ENCODE measurements at regions not wholly inside any gene's neighbourhood (a gene's known extent, or its start where the extent isn't known, plus 50 kb on each side); places are given as distances from the start of the nearest gene placed in this dataset.

DNA sequence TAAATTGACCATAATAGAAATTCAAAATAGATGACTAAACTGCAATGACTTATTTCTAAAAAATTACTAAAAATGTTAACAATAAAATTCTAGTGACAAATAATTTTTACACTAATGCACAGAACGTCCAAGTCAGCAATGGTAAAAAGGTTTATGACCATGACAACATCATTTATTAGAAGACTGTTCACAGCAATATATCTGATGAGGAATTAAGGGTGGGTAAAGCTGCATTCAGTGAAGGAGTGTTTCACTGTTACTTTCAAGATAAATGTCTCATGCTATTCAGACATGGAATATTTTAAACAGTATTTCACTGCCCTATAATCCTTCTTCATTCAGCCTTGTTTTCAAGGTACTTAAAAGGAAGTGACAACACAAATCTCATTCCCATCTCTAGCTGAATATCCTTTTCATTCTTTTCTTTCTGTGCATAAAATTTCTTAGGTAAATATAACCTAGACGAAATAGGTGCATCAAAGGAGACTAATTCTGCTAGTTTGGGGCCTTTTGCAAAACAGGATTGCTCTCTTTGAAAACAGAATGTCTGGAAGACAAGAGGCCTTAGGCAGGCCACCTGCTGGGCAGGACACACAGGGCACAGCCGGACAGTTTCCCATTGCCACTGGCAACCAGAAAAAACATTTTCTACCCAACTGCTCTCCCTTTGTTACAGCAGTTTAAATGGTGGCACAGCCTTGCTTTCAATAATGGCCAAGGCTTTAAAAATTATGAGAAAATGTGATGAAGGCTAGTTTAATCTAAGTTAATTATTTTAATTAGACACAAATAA is 600.3 kb downstream of the SPRY1 start:
- DNase-seq (no peak), ATAC-seq (ENCODE audit: poor library complexity) (no peak)
- intact Hi-C loops (cut with DNase I): no loop called here

- peak; percentile 48 for ATAC-seq (ENCODE audit: poor library complexity)
- intact Hi-C loops (cut with DNase I): no loop called here
Measured at GRCh38 chr4:123997776-123998449, 601.3 kb downstream of the SPRY1 start.

DNA sequence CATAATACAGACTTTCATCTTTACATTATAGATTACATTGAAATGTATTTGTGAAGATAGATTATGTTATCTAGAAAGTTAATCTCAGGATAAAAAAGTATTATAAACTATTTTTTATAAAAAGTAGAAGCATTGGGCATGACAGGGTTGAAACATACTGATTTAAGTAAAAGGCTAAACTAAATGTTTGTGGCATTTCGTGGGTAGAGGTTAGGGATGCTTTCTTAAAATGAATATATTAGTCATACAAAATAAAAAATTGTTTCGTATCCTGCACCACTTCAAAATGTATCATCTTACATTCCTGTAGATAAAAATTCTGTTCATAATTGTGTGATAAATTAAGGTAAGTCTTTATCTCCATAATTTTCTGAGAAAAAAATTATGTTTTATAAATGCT is 603.6 kb downstream of the SPRY1 start:
- intact Hi-C loops (cut with DNase I): no loop called here
- DNase-seq: no peak
- ATAC-seq (ENCODE audit: poor library complexity): no peak

More at GRCh38 chr4:123997776-123998449, 601.3 kb downstream of the SPRY1 start:
- no peak for DNase-seq

DNA sequence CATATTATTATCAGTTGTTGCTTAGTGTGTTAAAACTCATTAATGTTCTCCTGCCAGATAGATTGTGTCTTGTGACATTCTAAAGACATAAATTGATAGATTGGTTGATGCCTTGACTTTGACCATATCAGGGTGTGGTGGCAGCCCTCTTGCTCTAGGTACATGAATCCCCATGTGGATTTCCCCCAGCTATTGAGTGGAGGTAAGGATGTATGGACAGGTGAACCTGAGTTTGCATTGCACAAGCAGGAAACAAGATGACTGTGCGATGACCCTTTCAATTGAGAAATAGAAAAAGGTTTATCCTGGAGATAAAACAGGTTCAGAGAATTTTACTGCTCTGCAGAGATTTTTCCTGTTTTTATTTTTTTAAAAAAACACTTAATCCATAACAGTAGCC is 619.2 kb downstream of the SPRY1 start:
- ATAC-seq (ENCODE audit: poor library complexity): no peak
- intact Hi-C loops (cut with DNase I): no loop called here

GRCh38 chr4:124017185-124017785 is 620.7 kb downstream of the SPRY1 start:
- ATAC-seq (ENCODE audit: poor library complexity): no peak
- intact Hi-C loops (cut with DNase I): no loop called here
- DNase-seq: no peak

More for the DNA sequence above, 619.2 kb downstream of the SPRY1 start:
- DNase-seq: no peak

DNA sequence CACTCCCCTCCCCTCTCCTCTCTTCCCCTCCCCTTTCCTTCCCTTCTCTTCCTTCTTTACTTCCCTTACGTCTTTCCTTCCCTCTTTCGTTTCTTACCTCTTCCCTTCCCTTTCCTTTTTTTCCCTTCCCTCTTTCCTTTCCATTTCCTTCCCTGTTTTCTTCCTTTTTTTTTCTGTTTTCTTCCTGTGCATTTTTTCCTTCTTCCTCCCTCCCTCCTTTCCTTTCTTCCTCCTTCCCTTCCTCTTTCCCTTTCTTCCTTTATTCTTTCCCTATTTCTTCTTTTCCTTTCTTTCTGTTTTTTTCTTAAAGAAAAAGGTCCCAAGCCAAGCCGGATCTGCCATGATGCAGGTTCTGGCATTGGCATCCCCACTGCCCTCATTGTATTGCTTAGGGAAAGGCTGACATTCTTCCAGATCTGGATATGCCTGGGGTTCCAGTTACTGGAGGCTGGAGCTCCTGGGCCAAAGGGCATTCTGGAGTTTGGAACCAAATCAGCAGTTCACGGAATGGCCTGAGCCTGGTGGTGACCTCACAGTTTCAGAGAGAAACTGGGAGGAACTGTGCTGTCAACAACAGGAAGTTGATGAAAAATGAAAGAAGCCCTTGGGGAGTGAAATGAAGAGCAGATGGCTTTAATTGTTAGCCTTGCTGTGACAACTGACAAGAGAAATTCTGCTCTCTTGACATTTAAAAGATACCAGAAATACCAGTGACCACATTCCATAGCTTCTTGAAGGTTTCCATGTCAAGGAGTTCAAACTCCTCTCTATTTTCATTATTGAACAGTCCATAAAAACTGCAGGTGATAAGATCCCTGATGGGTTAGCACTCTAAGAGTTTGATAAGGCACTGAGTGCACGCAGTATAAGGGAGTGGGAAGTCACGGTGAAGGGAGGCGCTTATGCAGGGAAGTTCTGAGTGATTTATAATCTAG is 622.1 kb downstream of the SPRY1 start:
- ATAC-seq (ENCODE audit: poor library complexity): peak; percentile 94
- DNase-seq: peak; percentile 73
- intact Hi-C loops (cut with DNase I): no loop called here

- ATAC-seq (ENCODE audit: poor library complexity): peak; percentile 53
- no peak for DNase-seq
- intact Hi-C loops (cut with DNase I): no loop called here
Measured at GRCh38 chr4:124019749-124020549, 623.4 kb downstream of the SPRY1 start.

DNA sequence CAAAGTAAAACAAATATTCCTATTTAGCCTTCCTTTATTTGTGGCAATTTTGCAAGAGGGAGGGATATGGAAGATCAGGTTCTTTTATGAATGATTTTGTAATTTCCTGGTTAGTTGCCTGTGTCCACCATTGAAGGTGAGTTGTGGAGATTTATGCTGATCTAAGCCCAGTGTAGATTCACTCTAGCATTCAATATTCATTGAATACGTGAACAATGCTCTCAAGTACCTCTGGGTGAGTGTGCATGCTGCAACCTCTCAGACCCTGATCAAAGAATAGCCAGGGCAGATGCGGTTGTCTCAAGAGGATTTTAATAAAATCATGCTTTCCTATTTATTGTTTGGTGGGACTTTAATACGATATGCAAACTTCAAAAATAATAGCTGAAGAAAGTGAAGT is 628.4 kb downstream of the SPRY1 start:
- no peak for DNase-seq
- intact Hi-C loops (cut with DNase I): no loop called here
- ATAC-seq (ENCODE audit: poor library complexity): no peak

DNA sequence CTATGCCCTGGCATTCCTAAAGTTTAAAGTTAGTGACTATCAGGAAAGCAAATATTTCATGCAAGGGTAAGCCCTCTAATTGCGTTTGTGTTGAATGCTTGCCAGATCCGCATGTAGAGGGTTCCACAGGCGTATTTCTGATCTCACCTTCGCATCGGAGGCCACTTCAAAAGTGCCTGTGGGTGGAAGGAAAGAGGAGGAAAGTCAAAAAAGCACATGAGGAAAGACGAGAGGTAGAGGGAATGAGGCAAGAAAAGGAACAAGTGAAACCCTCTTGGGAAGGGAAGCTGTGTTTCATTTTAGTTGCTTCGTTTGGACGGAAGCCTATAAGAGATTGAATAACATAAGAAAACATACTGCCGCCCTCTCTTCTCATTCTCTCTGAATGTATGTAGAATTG is 628.8 kb downstream of the SPRY1 start:
- DNase-seq (no peak), ATAC-seq (ENCODE audit: poor library complexity) (no peak)
- intact Hi-C loops (cut with DNase I): no loop called here

DNA sequence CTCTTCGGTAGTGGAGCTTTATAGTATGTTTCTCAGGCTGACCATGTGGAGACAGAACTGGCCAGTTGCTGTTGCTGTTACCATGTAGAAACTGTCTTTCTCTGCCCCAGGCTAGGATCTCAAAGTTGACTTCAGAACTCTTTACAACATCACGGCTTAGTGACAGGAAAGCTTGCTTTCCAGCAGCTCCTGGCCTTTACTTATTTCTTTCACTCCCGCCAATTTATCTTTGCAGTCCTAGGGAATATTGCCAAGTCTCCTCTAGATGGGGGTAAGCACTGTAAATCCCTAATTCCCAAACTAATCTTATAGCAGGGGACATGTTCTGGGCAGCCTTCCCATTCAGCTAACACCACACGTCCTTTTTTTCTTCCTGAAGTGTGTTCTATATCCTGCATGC is 631.6 kb downstream of the SPRY1 start:
- intact Hi-C loops (cut with DNase I): no loop called here
- ATAC-seq (ENCODE audit: poor library complexity): peak; percentile 45
- DNase-seq: no peak

DNA sequence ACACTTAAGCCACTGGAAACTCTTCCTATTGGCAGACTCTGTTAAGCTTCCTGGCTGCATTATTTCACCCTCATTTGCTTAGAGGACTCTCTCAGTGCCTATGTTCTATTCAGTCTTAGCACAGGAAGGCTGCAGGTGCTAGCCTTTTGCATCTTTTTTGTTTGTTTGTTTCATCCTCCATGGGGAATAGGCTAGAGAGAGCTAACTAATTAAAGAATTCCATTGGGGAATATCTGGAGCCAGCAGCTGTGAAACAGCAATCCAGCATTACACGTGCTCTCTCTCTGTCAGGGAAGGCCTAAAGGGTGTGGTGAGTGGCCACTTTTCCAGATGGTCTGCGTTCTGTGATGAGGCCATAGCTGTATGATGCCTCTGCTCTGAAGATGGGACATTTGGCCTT is 633.6 kb downstream of the SPRY1 start:
- DNase-seq: peak; percentile 52
- intact Hi-C loops (cut with DNase I): no loop called here

DNA sequence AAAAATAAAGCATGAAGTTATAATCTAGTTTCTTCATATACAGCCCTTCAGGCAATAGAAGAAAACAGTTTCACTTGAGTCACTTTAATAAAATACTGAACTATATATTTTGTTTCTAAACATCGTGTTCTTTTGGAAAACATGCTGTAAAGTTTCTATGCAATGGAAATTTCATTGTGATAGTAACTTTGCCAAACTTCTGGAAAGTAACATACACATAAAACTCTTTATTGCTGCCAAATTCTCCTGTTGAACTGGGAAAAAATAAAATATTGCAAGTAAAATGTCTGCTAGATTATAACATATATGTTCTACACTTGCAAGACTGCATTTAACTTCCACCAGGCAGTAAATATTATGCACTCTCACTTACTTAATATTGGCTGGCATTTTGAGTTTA is 635.4 kb downstream of the SPRY1 start:
- DNase-seq (no peak), ATAC-seq (ENCODE audit: poor library complexity) (no peak)
- intact Hi-C loops (cut with DNase I): no loop called here

More for the DNA sequence above, 633.6 kb downstream of the SPRY1 start:
- ATAC-seq (ENCODE audit: poor library complexity): peak; percentile 90

DNA sequence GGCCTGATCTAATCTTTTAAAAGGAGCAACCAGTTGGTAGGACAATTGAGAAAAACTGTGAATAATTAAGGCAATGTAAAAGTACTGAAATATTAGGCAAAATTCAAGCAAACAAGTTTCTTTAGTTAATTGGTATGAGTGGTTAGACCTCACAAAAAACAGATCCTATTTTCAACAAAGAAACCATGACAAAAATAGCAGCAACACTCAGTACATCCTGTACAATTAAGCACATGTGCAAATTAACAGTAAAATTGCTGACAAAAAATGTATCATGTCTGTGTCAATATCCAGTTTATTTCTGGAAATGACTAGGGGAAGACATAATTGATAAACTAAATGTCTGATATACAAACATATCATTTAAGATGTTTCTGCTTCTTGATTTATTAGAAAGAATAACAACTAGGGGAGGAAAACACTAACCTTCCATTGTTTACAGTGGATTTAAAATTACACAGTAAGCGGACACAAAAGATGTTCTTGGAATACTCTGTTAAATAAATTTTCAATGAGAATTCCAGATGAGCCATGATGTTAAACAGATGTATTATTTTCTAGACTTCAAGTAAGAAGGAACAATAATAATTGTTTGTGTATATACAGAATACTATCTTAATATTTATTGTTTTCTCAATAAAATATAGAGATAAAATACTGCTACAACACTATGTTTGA is 638.9 kb downstream of the SPRY1 start:
- intact Hi-C loops (cut with DNase I): no loop called here

DNA sequence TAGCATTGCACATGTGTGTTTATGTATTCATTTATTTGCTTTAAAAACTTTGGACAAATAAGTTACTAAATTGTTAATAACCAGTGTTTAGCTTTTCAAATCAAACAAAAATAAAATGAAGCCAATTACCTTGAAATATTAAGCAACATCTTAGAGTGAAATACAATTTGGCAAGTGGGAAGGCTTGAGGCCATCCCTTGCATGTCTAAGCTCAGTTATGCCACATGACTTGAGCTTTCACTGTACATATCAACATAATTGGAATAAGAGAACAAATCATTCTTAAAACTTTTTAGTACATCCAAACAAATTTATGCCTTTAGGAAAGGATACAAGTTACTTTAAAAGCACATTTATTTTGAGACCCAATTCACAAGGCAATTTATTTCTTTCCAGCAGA is 640.6 kb downstream of the SPRY1 start:
- ATAC-seq (ENCODE audit: poor library complexity): no peak
- no peak for DNase-seq
- intact Hi-C loops (cut with DNase I): no loop called here

More for the DNA sequence above, 638.9 kb downstream of the SPRY1 start:
- ATAC-seq (ENCODE audit: poor library complexity): peak; percentile 39
- DNase-seq: no peak

GRCh38 chr4:124044330-124044729 is 647.7 kb downstream of the SPRY1 start:
- intact Hi-C loops (cut with DNase I): no loop called here
- no peak for DNase-seq
- no peak for ATAC-seq (ENCODE audit: poor library complexity)

GRCh38 chr4:124044867-124045266 is 648.3 kb downstream of the SPRY1 start:
- DNase-seq (no peak), ATAC-seq (ENCODE audit: poor library complexity) (no peak)
- intact Hi-C loops (cut with DNase I): no loop called here

GRCh38 chr4:124046190-124046589 is 649.6 kb downstream of the SPRY1 start:
- intact Hi-C loops (cut with DNase I): no loop called here
- ATAC-seq (ENCODE audit: poor library complexity): no peak
- no peak for DNase-seq

Measured in Right ventricle myocardium superior (tissue), 1 donor.